GM23338 (cell line): ENCODE measurements at regions not wholly inside any gene's neighbourhood (a gene's known extent, or its start where the extent isn't known, plus 50 kb on each side); places are given as distances from the start of the nearest gene placed in this dataset.

Source experiments
- CREB1 ChIP-seq: fragments of 250-450 bp; sonication (Bioruptor Pico); IDR thresholded peaks from 2 replicates; pipeline ENCODE4 v1.5.0; 2020; ENCODE audit warnings: low read depth, mild to moderate bottlenecking, moderate library complexity
- EZH2 ChIP-seq: fragments of 200-600 bp; sonication (generic); IDR thresholded peaks from one replicate; pipeline ENCODE4 v1.8.0; 2017; ENCODE audit warnings: antibody characterized with exemption, mild to moderate bottlenecking, low read depth; ENCODE audit not compliant: unreplicated experiment
- EZH2phosphoT487 ChIP-seq: fragments of 200-600 bp; sonication (generic); IDR thresholded peaks from one replicate; pipeline ENCODE4 v1.8.1; 2018; ENCODE audit warnings: antibody characterized with exemption; ENCODE audit not compliant: unreplicated experiment
- JUNB ChIP-seq: IDR thresholded peaks from one replicate; pipeline ENCODE4 v1.6.1; 2016; ENCODE audit warnings: antibody characterized with exemption; ENCODE audit not compliant: unreplicated experiment
- NANOG ChIP-seq: IDR thresholded peaks from 2 replicates; pipeline ENCODE4 v1.6.1; 2016; ENCODE audit warnings: antibody characterized with exemption, borderline replicate concordance
- POLR2AphosphoS5 ChIP-seq: IDR thresholded peaks from 2 replicates; pipeline ENCODE4 v1.6.1; 2016; ENCODE audit warnings: antibody characterized with exemption, low read depth
- STAT1 ChIP-seq: IDR thresholded peaks from one replicate; pipeline ENCODE4 v1.6.1; 2016; ENCODE audit warnings: antibody characterized with exemption; ENCODE audit not compliant: unreplicated experiment
- ZNF114 ChIP-seq: fragments of 250-450 bp; sonication (Bioruptor Pico); IDR thresholded peaks from 2 replicates; pipeline ENCODE4 v1.5.0; 2020; ENCODE audit warnings: mild to moderate bottlenecking, moderate library complexity
- ZNF331 ChIP-seq: fragments of 250-450 bp; sonication (Bioruptor Pico); IDR thresholded peaks from 2 replicates; pipeline ENCODE4 v1.5.0; 2020; ENCODE audit warnings: low read depth, mild to moderate bottlenecking, moderate library complexity
- TF ChIP-seq, protein P1 (sequence below): IDR thresholded peaks from one replicate; pipeline ENCODE4 v1.6.1; 2018; ENCODE audit warnings: antibody characterized with exemption; ENCODE audit not compliant: unreplicated experiment
- TF ChIP-seq, protein P2 (sequence below), 2 experiments: fragments of 200-600 bp in 1 of 2; sonication (generic) in 1 of 2; conservative IDR thresholded peaks; 2 replicates each; pipeline versions ENCODE4 v1.5.1 to v1.6.1; 2016 to 2017; ENCODE audit warnings: antibody characterized with exemption in 2 of 2, low read depth in 2 of 2, mild to moderate bottlenecking in 2 of 2, moderate library complexity in 1 of 2
- TF ChIP-seq, protein P3 (sequence below): IDR thresholded peaks from 2 replicates; pipeline ENCODE4 v1.6.1; 2016; ENCODE audit warnings: antibody characterized with exemption

DNA sequence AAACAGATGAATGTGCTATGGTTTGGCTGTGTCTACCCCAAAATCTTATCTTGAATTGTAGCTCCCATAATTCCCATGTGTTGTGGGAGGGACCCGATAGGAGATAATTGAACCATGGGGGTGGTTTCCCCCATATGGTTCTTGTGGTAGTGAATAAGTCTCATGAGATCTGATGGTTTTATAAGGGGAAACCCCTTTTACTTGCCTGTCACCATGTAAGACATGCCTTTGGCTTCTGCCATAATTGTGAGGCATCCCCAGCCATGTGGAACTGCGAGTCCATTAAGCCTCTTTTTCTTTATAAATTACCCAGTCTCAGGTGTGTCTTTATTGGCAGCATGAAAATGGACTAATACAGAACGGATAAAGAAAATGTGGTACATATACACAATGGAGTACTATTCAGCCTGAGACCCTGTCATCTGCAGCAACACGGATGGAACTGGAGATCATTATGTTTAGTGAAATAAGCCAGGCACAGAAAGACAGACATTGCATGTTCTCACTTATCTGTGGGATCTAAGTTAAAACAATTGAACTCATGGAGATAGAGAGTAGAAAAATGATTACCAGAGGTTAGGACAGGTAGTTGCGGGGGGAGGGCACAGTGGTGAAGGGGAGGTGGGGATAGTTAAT lies 587.6 kb upstream of the NRP1 start:
- TF ChIP-seq, protein P1, sequence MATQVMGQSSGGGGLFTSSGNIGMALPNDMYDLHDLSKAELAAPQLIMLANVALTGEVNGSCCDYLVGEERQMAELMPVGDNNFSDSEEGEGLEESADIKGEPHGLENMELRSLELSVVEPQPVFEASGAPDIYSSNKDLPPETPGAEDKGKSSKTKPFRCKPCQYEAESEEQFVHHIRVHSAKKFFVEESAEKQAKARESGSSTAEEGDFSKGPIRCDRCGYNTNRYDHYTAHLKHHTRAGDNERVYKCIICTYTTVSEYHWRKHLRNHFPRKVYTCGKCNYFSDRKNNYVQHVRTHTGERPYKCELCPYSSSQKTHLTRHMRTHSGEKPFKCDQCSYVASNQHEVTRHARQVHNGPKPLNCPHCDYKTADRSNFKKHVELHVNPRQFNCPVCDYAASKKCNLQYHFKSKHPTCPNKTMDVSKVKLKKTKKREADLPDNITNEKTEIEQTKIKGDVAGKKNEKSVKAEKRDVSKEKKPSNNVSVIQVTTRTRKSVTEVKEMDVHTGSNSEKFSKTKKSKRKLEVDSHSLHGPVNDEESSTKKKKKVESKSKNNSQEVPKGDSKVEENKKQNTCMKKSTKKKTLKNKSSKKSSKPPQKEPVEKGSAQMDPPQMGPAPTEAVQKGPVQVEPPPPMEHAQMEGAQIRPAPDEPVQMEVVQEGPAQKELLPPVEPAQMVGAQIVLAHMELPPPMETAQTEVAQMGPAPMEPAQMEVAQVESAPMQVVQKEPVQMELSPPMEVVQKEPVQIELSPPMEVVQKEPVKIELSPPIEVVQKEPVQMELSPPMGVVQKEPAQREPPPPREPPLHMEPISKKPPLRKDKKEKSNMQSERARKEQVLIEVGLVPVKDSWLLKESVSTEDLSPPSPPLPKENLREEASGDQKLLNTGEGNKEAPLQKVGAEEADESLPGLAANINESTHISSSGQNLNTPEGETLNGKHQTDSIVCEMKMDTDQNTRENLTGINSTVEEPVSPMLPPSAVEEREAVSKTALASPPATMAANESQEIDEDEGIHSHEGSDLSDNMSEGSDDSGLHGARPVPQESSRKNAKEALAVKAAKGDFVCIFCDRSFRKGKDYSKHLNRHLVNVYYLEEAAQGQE = no peak
- TF ChIP-seq, protein P2, sequence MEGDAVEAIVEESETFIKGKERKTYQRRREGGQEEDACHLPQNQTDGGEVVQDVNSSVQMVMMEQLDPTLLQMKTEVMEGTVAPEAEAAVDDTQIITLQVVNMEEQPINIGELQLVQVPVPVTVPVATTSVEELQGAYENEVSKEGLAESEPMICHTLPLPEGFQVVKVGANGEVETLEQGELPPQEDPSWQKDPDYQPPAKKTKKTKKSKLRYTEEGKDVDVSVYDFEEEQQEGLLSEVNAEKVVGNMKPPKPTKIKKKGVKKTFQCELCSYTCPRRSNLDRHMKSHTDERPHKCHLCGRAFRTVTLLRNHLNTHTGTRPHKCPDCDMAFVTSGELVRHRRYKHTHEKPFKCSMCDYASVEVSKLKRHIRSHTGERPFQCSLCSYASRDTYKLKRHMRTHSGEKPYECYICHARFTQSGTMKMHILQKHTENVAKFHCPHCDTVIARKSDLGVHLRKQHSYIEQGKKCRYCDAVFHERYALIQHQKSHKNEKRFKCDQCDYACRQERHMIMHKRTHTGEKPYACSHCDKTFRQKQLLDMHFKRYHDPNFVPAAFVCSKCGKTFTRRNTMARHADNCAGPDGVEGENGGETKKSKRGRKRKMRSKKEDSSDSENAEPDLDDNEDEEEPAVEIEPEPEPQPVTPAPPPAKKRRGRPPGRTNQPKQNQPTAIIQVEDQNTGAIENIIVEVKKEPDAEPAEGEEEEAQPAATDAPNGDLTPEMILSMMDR (conservative IDR thresholded peaks at IDR 0.05; ENCODE audit: low read depth in 2 of 2) = no peak
- TF ChIP-seq JUNB (no peak), POLR2AphosphoS5 (no peak), EZH2 (no peak), ZNF114 (no peak), EZH2phosphoT487 (no peak), NANOG (no peak), ZNF331 (CRISPR knock-in tag) (no peak), CREB1 (CRISPR knock-in tag) (no peak), STAT1 (no peak)
- TF ChIP-seq, protein P3, sequence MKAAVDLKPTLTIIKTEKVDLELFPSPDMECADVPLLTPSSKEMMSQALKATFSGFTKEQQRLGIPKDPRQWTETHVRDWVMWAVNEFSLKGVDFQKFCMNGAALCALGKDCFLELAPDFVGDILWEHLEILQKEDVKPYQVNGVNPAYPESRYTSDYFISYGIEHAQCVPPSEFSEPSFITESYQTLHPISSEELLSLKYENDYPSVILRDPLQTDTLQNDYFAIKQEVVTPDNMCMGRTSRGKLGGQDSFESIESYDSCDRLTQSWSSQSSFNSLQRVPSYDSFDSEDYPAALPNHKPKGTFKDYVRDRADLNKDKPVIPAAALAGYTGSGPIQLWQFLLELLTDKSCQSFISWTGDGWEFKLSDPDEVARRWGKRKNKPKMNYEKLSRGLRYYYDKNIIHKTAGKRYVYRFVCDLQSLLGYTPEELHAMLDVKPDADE = no peak
